ENCODE measurements at regions not wholly inside any gene's neighbourhood (a gene's known extent, or its start where the extent isn't known, plus 50 kb on each side); places are given as distances from the start of the nearest gene placed in this dataset.

DNA sequence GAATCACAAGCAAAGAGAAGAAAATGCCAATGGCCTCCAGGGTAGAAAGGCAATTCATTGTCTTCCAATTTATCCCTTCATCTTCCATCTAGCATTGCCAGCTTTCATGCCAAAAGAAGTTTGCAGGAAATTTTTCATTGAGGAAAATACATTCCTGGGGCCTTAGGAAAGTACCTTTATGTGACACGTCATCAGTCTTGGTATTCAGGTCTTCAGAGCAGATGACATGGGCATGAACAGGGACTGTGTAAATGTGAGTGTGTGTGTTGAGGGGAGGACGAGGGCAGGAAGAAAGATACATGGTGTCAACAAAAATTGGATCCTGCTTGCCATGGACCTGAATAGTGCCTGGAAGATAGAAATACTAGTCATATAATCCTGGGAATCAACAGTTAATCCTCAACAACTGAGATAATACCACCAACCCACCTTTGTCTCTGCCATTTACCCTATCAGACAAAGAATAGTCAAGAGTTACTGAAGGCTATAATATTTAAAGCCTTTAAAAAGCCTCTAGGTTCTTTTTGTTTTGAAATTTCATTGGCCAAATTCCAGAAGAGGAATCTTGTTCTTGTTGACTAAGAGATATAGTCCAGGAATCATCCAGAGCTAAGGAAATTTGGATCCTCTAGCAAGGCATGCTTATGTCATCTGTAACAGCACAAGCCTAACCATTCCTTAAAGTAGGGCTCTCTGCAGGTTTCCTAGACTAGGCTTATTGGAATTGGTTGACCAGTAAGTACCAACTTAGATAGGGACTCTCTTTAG is 405.8 kb upstream of the SASH1 start:
- no peaks in the 10 kb centered on the region for H3K4me1 ChIP-seq
- no peak overlapping the region for H3K27ac ChIP-seq
- H3K36me3 ChIP-seq, result no peaks in the 10 kb centered on the region
- intact Hi-C loops (cut with DNase I), result no loop called here
- no peak overlapping the region for H3K9ac ChIP-seq (ENCODE audit: low read depth in 2 of 2, low read length in 2 of 2)
- TF ChIP-seq CTCF (IDR thresholded peaks at IDR 0.05), result no peak
- H3K4me3 ChIP-seq, result no peak overlapping the region
- H3K9me3 ChIP-seq, result no peaks in the 10 kb centered on the region
- no peaks in the 10 kb centered on the region for H3K27me3 ChIP-seq
- DNase-seq, result no peak

DNA sequence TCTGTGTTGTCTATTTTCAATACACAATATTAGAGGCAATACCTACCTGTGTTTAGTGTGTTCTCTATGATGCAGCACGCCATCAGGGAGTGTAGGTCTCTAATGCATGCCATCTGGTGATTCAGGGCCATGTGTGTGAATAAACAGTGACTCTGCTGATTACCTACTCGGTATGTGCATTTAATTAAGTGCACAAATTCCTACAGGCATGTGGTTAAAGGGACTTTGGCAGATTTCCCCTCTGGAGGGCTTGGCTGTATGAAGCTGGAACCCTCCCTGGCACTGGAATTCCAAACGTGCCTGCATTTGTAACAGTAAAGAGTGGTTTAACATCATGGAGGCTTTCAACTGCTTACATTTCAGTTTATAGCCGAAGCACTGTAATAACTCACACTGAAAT is 401.5 kb upstream of the SASH1 start:
- TF ChIP-seq CTCF (IDR thresholded peaks at IDR 0.05), result no peak
- no peak for DNase-seq
- no peaks in the 10 kb centered on the region for H3K27me3 ChIP-seq
- H3K9ac ChIP-seq (ENCODE audit: low read depth in 2 of 2, low read length in 2 of 2), result no peak overlapping the region
- H3K27ac ChIP-seq, result no peak overlapping the region
- intact Hi-C loops (cut with DNase I), result no loop called here
- H3K4me1 ChIP-seq, result no peaks in the 10 kb centered on the region
- H3K9me3 ChIP-seq, result no peaks in the 10 kb centered on the region
- H3K36me3 ChIP-seq, result no peaks in the 10 kb centered on the region
- no peak overlapping the region for H3K4me3 ChIP-seq

- Histone ChIP-seq H3K27me3 (no peaks in the 10 kb centered on the region), H3K4me3 (no peak overlapping the region), H3K4me1 (no peaks in the 10 kb centered on the region), H3K9me3 (no peaks in the 10 kb centered on the region), H3K9ac (ENCODE audit: low read depth in 2 of 2, low read length in 2 of 2) (no peak overlapping the region), H3K27ac (no peak overlapping the region), H3K36me3 (no peaks in the 10 kb centered on the region)
- intact Hi-C loops (cut with DNase I), result no loop called here
- DNase-seq, result no peak
- no peak for TF ChIP-seq CTCF (IDR thresholded peaks at IDR 0.05)
Measured at GRCh38 chr6:147942363-147942762, 400.3 kb upstream of the SASH1 start.

DNA sequence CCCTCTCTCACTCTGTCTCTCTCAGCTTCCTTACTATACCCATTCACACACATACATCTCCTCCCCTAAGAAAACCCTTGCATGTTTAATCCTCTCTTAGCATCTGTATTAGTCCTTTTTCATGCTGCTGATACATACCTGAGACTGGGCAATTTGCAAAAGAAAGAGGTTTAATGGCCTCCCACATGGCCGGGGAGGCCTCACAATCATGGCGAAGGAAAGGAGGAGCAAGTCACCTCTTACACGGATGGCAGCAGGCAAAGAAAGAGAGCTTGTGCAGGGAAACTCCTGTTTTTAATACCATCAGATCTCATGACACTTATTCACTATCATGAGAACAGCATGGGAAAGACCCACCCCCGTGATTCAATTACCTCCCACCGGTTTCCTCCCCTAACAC is 398.5 kb upstream of the SASH1 start:
- Histone ChIP-seq H3K4me1 (no peaks in the 10 kb centered on the region), H3K27ac (no peak overlapping the region), H3K27me3 (no peaks in the 10 kb centered on the region), H3K36me3 (no peaks in the 10 kb centered on the region), H3K9me3 (no peaks in the 10 kb centered on the region), H3K9ac (ENCODE audit: low read depth in 2 of 2, low read length in 2 of 2) (no peak overlapping the region), H3K4me3 (no peak overlapping the region)
- no peak for DNase-seq
- intact Hi-C loops (cut with DNase I), result no loop called here
- TF ChIP-seq CTCF (IDR thresholded peaks at IDR 0.05), result no peak

DNA sequence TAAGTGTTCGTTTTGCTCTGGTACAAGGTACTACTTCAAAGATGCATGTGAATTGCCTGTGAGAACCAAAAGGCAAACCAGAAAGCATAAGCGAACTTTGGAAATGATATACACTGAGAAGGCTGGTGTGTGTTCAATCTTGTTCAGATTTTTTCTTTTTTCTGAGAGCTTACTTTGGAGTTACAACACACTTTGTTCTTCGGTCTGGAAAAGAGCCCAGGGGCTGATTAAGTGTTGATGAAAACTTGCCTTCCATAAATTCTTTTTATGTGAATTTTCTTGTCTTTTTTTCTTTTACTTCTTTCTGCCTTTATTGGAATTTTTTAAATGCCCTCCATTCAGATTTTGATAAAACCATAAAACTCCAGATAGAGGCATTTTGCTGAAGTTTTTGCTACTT is 395.1 kb upstream of the SASH1 start:
- Histone ChIP-seq H3K4me3 (no peak overlapping the region), H3K27ac (no peak overlapping the region), H3K9me3 (no peaks in the 10 kb centered on the region), H3K4me1 (no peaks in the 10 kb centered on the region), H3K9ac (ENCODE audit: low read depth in 2 of 2, low read length in 2 of 2) (no peak overlapping the region), H3K27me3 (no peaks in the 10 kb centered on the region), H3K36me3 (no peaks in the 10 kb centered on the region)
- no peak for DNase-seq
- intact Hi-C loops (cut with DNase I), result no loop called here
- TF ChIP-seq CTCF (IDR thresholded peaks at IDR 0.05), result no peak

Measured in colonic mucosa (tissue), 4 donors.